DMS153 (cell line): ENCODE measurements at regions not wholly inside any gene's neighbourhood (a gene's known extent, or its start where the extent isn't known, plus 50 kb on each side); places are given as distances from the start of the nearest gene placed in this dataset.

Source experiments
- DNase-seq: peaks from one replicate; lab custom pipeline; 2025; lab: John Stamatoyannopoulos, UW

- no peak for DNase-seq
These were observed 440.4 kb downstream of the COL12A1 start for GRCh38 chr6:74765486-74765885.

GRCh38 chr6:74764486-74764885, 441.4 kb downstream of the COL12A1 start:
- no peak for DNase-seq

GRCh38 chr6:74762841-74763240, 443.0 kb downstream of the COL12A1 start:
- no peak for DNase-seq

GRCh38 chr6:74757813-74758212, 448.0 kb downstream of the COL12A1 start:
- no peak for DNase-seq

GRCh38 chr6:74756923-74757322, 448.9 kb downstream of the COL12A1 start:
- no peak for DNase-seq

- no peak for DNase-seq
These were observed 450.1 kb downstream of the COL12A1 start for GRCh38 chr6:74755778-74756177.

- no peak for DNase-seq
These were observed 450.7 kb downstream of the COL12A1 start for GRCh38 chr6:74755196-74755595.

GRCh38 chr6:74753883-74754600, 451.8 kb downstream of the COL12A1 start:
- DNase-seq: no peak

- no peak for DNase-seq
These were observed 453.6 kb downstream of the COL12A1 start for GRCh38 chr6:74752303-74752702.

GRCh38 chr6:74750826-74751225, 455.0 kb downstream of the COL12A1 start:
- no peak for DNase-seq

- no peak for DNase-seq
These were observed 456.4 kb downstream of the COL12A1 start for GRCh38 chr6:74749211-74750147.

GRCh38 chr6:74745670-74746069, 460.2 kb downstream of the COL12A1 start:
- no peak for DNase-seq

GRCh38 chr6:74742793-74743508, 462.9 kb downstream of the COL12A1 start:
- no peak for DNase-seq

GRCh38 chr6:74741646-74742045, 464.2 kb downstream of the COL12A1 start:
- no peak for DNase-seq

GRCh38 chr6:74735304-74735703, 470.5 kb downstream of the COL12A1 start:
- DNase-seq: no peak

- no peak for DNase-seq
These were observed 471.0 kb downstream of the COL12A1 start for GRCh38 chr6:74734901-74735300.

- DNase-seq: no peak
These were observed 471.8 kb downstream of the COL12A1 start for GRCh38 chr6:74733830-74734620.

GRCh38 chr6:74731931-74732330, 473.9 kb downstream of the COL12A1 start:
- DNase-seq: no peak

GRCh38 chr6:74731204-74731603, 474.6 kb downstream of the COL12A1 start:
- peak; percentile 97 for DNase-seq

- no peak for DNase-seq
These were observed 484.9 kb downstream of the COL12A1 start for GRCh38 chr6:74720923-74721322.

- DNase-seq: no peak
These were observed 488.3 kb downstream of the COL12A1 start for GRCh38 chr6:74717591-74717990.
